GM12873 (cell line): ENCODE measurements at regions not wholly inside any gene's neighbourhood (a gene's known extent, or its start where the extent isn't known, plus 50 kb on each side); places are given as distances from the start of the nearest gene placed in this dataset.

Source experiments
- TF ChIP-seq, protein P1 (sequence below): IDR thresholded peaks from 2 replicates; pipeline ENCODE4 v1.5.1; 2012; ENCODE audit warnings: low read depth, mild to moderate bottlenecking, moderate library complexity, low read length, control low read depth; ENCODE audit not compliant: insufficient read depth; ENCODE audit errors: missing control alignments

DNA sequence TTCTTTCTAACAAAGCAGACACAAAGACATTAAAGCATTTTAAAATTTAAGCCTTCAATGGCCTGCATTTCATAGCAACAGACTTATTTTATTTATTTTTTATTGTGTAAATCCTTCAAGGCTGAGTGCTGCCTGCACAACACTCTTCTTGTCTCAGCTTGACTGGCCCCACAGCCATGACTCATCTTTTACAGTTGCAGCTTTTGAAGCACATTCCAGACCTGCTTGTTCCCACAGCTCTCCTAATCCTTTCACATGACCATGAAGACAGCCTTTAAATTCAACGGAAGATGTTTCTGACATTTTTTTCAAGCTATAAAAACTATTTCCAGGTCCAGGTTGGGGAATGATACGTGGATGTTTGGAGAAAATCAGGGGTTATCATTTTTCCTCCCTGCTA lies 276.9 kb upstream of the TACR3 start:
- TF ChIP-seq, protein P1, sequence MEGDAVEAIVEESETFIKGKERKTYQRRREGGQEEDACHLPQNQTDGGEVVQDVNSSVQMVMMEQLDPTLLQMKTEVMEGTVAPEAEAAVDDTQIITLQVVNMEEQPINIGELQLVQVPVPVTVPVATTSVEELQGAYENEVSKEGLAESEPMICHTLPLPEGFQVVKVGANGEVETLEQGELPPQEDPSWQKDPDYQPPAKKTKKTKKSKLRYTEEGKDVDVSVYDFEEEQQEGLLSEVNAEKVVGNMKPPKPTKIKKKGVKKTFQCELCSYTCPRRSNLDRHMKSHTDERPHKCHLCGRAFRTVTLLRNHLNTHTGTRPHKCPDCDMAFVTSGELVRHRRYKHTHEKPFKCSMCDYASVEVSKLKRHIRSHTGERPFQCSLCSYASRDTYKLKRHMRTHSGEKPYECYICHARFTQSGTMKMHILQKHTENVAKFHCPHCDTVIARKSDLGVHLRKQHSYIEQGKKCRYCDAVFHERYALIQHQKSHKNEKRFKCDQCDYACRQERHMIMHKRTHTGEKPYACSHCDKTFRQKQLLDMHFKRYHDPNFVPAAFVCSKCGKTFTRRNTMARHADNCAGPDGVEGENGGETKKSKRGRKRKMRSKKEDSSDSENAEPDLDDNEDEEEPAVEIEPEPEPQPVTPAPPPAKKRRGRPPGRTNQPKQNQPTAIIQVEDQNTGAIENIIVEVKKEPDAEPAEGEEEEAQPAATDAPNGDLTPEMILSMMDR: no peak

DNA sequence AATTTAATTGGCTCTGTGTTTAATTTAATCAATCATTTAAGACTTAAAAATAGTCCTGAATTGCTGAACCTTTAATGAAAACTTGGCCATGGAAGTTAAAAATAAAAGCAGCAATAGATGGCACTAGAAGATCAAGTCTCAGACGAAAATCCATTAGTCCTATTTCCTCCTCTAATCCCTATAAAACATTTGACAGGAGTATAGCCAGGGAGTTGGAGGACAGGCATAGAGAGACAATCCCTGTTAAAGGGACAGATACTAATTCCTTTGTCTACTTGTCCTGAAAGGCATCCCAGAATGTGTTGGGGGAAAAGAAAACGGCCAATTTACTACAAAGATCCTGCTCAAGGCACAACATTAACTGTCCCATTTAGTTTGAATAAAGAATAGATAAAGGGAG lies 276.3 kb upstream of the TACR3 start:
- TF ChIP-seq, protein P1: no peak

DNA sequence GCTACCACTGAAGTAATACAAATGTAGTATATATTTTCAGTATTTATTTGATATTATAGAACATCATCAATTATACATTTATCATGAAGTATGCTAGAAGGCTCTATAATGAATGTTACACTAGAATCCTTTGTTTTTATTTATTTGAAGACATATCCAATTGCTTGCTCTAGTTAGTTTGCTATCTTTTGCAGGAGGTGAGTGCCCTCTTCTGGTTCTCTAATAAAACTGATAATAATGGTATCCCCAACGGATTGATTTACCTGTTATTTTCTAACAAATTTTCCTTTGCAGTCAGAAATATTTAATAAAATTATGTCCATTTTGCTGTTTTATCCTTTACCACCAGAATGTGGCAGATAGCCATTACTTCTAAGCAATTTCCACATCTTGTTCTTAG lies 274.3 kb upstream of the TACR3 start:
- TF ChIP-seq, protein P1: no peak

DNA sequence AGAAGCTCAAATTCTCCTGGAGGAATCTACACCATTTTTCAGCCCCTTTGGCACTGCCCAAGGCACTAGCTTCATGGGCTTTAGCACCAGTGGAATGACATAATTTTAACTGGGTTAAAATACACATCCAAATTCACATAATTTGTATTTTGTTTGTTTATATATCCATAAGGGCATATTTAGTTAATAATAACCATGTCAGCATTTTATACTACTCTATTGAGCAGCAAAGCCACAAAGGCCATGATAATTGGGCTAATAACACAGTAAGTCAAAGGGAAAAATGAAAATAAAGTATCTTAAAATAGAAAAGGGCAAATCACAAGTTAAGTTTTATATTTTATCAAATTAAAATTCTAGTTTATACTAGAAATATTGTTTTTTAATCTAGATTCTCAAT lies 262.7 kb upstream of the TACR3 start:
- TF ChIP-seq, protein P1: no peak

DNA sequence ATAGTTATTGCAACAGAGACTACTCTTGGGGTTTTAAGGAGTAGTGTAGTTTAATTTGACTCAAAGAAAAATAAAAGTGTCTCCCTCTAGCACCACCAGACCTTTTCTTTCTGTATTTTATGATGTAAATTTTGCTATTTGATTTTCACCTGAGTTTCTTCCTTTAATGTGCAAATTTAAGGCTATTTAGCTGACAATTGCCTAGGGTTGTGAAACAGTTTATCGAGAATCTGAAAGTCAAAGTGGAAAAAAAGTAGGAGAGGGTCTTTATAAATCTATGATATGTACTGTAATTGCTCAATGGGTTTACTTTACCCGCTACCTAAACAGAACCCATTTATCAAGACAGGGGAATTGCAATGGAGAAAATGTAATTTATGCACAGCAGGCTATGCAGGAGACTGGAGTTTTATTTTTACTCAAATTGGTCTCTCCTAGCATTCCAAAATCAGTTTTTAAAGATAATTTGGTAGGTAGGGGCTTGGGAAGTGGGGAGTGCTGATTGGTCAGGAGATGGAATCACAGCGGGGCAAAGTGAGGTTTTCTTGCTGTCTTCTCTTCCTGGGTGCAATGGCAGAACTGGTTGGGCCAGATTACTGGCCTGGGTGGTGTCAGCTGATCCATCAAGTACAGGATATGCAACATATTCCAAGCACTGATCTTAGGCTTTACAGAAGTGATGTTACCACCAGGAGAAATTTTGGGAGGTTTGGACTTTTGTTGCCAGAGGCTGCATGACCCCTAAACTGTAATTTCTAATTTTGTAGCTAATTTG lies 228.6 kb upstream of the TACR3 start:
- TF ChIP-seq, protein P1: no peak

DNA sequence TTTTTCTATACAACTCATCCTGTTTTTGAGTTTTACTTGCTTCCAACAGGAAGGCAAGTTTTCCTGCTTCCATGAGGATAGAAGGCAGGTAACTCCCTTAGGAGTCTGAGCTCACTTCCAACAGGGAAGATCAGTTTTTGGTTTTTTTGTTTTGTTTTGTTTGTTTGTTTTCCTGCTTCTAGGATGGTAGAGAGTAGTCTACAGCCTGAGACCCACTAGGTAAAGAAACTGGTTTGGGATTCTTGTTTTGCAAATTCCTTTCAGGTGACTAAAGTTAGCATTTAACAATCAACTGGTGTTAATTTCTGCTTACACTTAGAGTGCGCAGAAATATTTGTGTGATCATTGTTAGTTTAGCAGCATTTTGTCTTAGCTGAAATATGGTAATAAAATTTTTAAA lies 227.8 kb upstream of the TACR3 start:
- TF ChIP-seq, protein P1: no peak

DNA sequence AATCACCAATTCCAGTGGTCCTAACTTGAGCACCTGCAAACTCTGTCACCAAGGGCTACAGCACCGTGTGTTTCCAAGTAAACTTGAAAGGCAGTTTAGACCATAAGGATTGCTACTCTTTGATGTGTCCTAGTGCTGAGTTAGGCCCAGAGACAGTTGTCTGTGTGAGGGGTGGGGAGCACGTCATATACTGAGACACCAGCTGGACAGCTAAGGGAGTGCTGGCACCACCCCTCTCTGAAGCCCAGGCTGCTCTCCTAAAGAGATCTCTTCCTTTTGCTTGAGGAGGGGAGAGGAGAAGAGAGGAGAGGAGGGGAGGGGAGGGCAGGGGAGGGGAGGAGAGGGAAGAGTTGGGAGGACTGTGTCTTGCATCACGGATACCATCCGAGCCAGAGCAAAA lies 218.7 kb upstream of the TACR3 start:
- TF ChIP-seq, protein P1: no peak
